NCI-H187 (cell line): ENCODE measurements at regions not wholly inside any gene's neighbourhood (a gene's known extent, or its start where the extent isn't known, plus 50 kb on each side); places are given as distances from the start of the nearest gene placed in this dataset.

Experiments used
- DNase-seq, 2 experiments: peaks; one replicate each; lab custom pipeline; 2025; lab: John Stamatoyannopoulos, UW

- DNase-seq, result no peak
Observed at GRCh38 chr20:11718474-11719094, 199.1 kb upstream of the BTBD3 start.

- DNase-seq, result no peak
Observed at GRCh38 chr20:11719153-11719552, 198.5 kb upstream of the BTBD3 start.

GRCh38 chr20:11721411-11721810, 196.3 kb upstream of the BTBD3 start:
- DNase-seq, result no peak

GRCh38 chr20:11724097-11724496, 193.6 kb upstream of the BTBD3 start:
- no peak for DNase-seq

GRCh38 chr20:11726026-11726425, 191.7 kb upstream of the BTBD3 start:
- no peak for DNase-seq

- no peak for DNase-seq
Observed at GRCh38 chr20:11727708-11728107, 190.0 kb upstream of the BTBD3 start.

GRCh38 chr20:11728937-11729336, 188.8 kb upstream of the BTBD3 start:
- DNase-seq, result no peak

- no peak for DNase-seq
Observed at GRCh38 chr20:11729806-11730205, 187.9 kb upstream of the BTBD3 start.

- DNase-seq, result no peak
Observed at GRCh38 chr20:11734431-11734830, 183.3 kb upstream of the BTBD3 start.

- DNase-seq, result no peak
Observed at GRCh38 chr20:11738852-11739251, 178.8 kb upstream of the BTBD3 start.

GRCh38 chr20:11740975-11741374, 176.7 kb upstream of the BTBD3 start:
- no peak for DNase-seq

GRCh38 chr20:11745145-11745544, 172.5 kb upstream of the BTBD3 start:
- no peak for DNase-seq

GRCh38 chr20:11748436-11748835, 169.3 kb upstream of the BTBD3 start:
- DNase-seq, result no peak

GRCh38 chr20:11752336-11752735, 165.4 kb upstream of the BTBD3 start:
- no peak for DNase-seq

GRCh38 chr20:11753155-11753554, 164.5 kb upstream of the BTBD3 start:
- DNase-seq, result no peak

GRCh38 chr20:11754451-11754850, 163.2 kb upstream of the BTBD3 start:
- no peak for DNase-seq

- no peak for DNase-seq
Observed at GRCh38 chr20:11755071-11755841, 162.4 kb upstream of the BTBD3 start.

- no peak for DNase-seq
Observed at GRCh38 chr20:11761497-11761896, 156.2 kb upstream of the BTBD3 start.

GRCh38 chr20:11766961-11767360, 150.7 kb upstream of the BTBD3 start:
- DNase-seq, result peak; percentile 36 to 54

GRCh38 chr20:11769825-11770224, 147.9 kb upstream of the BTBD3 start:
- DNase-seq, result no peak

- no peak for DNase-seq
Observed at GRCh38 chr20:11772226-11772730, 145.4 kb upstream of the BTBD3 start.

GRCh38 chr20:11776687-11777086, 141.0 kb upstream of the BTBD3 start:
- DNase-seq, result no peak

GRCh38 chr20:11777387-11778205, 140.1 kb upstream of the BTBD3 start:
- DNase-seq, result no peak
